ENCODE measurements at regions not wholly inside any gene's neighbourhood (a gene's known extent, or its start where the extent isn't known, plus 50 kb on each side); places are given as distances from the start of the nearest gene placed in this dataset.

DNA sequence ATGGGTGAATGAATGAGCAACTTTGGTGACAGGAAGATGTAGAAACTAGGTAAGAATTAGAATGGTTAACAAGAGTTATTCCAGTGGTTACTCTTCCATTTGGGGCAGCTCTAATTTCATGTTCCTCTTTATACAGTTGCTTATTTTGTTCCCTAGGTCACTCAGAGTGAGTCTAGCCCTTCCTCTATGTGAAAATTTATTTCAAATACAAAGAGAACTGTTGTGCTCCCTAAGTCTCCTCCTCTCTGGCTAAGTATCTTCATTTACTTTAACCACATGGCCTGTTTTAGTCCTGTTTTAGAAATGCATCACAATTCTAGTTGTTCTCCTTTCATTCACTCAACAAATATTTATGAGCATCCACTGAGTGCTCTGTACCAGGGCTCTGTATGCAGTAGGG is 51.1 kb upstream of the HIF1A start:
- TF ChIP-seq CTCF (IDR thresholded peaks at IDR 0.05; ENCODE audit: low read depth, low read length) (no peak), EZH2phosphoT487 (IDR thresholded peaks at IDR 0.05; ENCODE audit: low read depth) (no peak)
